ENCODE measurements at regions not wholly inside any gene's neighbourhood (a gene's known extent, or its start where the extent isn't known, plus 50 kb on each side); places are given as distances from the start of the nearest gene placed in this dataset.

- no peaks in the 10 kb centered on the region for H4K20me1 ChIP-seq (ENCODE audit: insufficient read depth)
Observed at GRCh38 chr12:62166525-62166924, 93.7 kb upstream of the USP15 start.

GRCh38 chr12:62168411-62168810, 91.8 kb upstream of the USP15 start:
- no peaks in the 10 kb centered on the region for H3K9me2 ChIP-seq (ENCODE audit: insufficient read depth, low read length)
- H3K4me2 ChIP-seq (ENCODE audit: low read length), result no peak overlapping the region
- no peaks in the 10 kb centered on the region for H3K27me3 ChIP-seq (ENCODE audit: insufficient read depth, low read depth, low read length)
- no peaks in the 10 kb centered on the region for H3K79me2 ChIP-seq (replicated peaks; ENCODE audit: insufficient read depth, low read length)
- no peaks in the 10 kb centered on the region for H3K9me3 ChIP-seq (ENCODE audit: low read length)
- no peak overlapping the region for H3K27ac ChIP-seq (ENCODE audit: low read length)
- H3F3A ChIP-seq (ENCODE audit: insufficient read depth, low read length, poor library complexity, severe bottlenecking), result no peaks in the 10 kb centered on the region
- no peak overlapping the region for H3K4me3 ChIP-seq (ENCODE audit: low read length)
- no peak overlapping the region for H2AFZ ChIP-seq (ENCODE audit: low read depth, low read length)
- no peaks in the 10 kb centered on the region for H4K20me1 ChIP-seq (ENCODE audit: insufficient read depth)
- no peaks in the 10 kb centered on the region for H3K36me3 ChIP-seq (ENCODE audit: insufficient read depth, low read length)
- no peak overlapping the region for H3K9ac ChIP-seq (ENCODE audit: low read length)
- TF ChIP-seq RAD21 (conservative IDR thresholded peaks at IDR 0.05), result no peak
- TF ChIP-seq POLR2AphosphoS5 (IDR thresholded peaks at IDR 0.05), result no peak
- no peak for TF ChIP-seq REST (IDR thresholded peaks at IDR 0.05; ENCODE audit: borderline replicate concordance)
- TF ChIP-seq SMC3 (conservative IDR thresholded peaks at IDR 0.05; ENCODE audit: poor library complexity), result no peak
- no peak for TF ChIP-seq TAF1 (IDR thresholded peaks at IDR 0.05; ENCODE audit: low read depth)
- no peak for TF ChIP-seq CTCF (IDR thresholded peaks at IDR 0.05; ENCODE audit: poor library complexity, severe bottlenecking)
- no peak for TF ChIP-seq EP300 (conservative IDR thresholded peaks at IDR 0.05; ENCODE audit: poor library complexity, severe bottlenecking)
- TF ChIP-seq EZH2 (IDR thresholded peaks at IDR 0.05; ENCODE audit: borderline replicate concordance, insufficient read depth, low read length, poor library complexity, severe bottlenecking), result no peak
- no peak for TF ChIP-seq MXI1 (conservative IDR thresholded peaks at IDR 0.05; ENCODE audit: poor library complexity, severe bottlenecking)

More at GRCh38 chr12:62166525-62166924, 93.7 kb upstream of the USP15 start:
- Histone ChIP-seq H3K9me3 (ENCODE audit: low read length) (no peaks in the 10 kb centered on the region), H3K27ac (ENCODE audit: low read length) (no peak overlapping the region), H3K9me2 (ENCODE audit: insufficient read depth, low read length) (no peaks in the 10 kb centered on the region), H3F3A (ENCODE audit: insufficient read depth, low read length, poor library complexity, severe bottlenecking) (no peaks in the 10 kb centered on the region), H3K9ac (ENCODE audit: low read length) (no peak overlapping the region), H3K4me3 (ENCODE audit: low read length) (no peak overlapping the region), H3K27me3 (ENCODE audit: insufficient read depth, low read depth, low read length) (no peaks in the 10 kb centered on the region), H2AFZ (ENCODE audit: low read depth, low read length) (no peak overlapping the region), H3K4me2 (ENCODE audit: low read length) (no peak overlapping the region), H3K79me2 (replicated peaks; ENCODE audit: insufficient read depth, low read length) (no peaks in the 10 kb centered on the region), H3K36me3 (ENCODE audit: insufficient read depth, low read length) (no peaks in the 10 kb centered on the region)
- TF ChIP-seq TAF1 (IDR thresholded peaks at IDR 0.05; ENCODE audit: low read depth) (no peak), CTCF (IDR thresholded peaks at IDR 0.05; ENCODE audit: poor library complexity, severe bottlenecking) (no peak), SMC3 (conservative IDR thresholded peaks at IDR 0.05; ENCODE audit: poor library complexity) (no peak), MXI1 (conservative IDR thresholded peaks at IDR 0.05; ENCODE audit: poor library complexity, severe bottlenecking) (no peak), EP300 (conservative IDR thresholded peaks at IDR 0.05; ENCODE audit: poor library complexity, severe bottlenecking) (no peak), EZH2 (IDR thresholded peaks at IDR 0.05; ENCODE audit: borderline replicate concordance, insufficient read depth, low read length, poor library complexity, severe bottlenecking) (no peak), POLR2AphosphoS5 (IDR thresholded peaks at IDR 0.05) (no peak), RAD21 (conservative IDR thresholded peaks at IDR 0.05) (no peak)

Data from neural cell (in vitro differentiated cells).